ENCODE measurements at regions not wholly inside any gene's neighbourhood (a gene's known extent, or its start where the extent isn't known, plus 50 kb on each side); places are given as distances from the start of the nearest gene placed in this dataset.
A peak's percentile ranks its signal among the peaks of the same experiment; 100 is the strongest.

DNA sequence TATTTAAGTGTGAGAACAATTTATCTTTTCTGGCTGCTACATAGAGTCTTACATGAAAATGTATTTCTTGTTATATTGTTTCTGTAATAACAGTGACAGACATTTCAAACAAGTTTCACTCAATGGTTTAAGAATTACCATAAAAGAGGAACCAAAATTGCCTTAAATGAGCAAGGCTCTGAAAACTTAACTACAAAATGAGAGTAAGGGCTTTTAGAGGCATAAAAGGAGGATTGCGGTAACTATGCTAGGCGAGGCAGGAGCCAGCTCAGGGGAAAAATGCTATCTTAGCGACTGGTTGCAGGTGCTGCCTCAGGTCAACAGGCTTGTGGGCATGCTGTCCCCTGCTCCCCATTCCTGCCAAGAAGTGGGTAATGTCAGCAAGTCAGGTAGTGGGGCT is 81.7 kb upstream of the MSI2 start:
- intact Hi-C loops (cut with DNase I; ENCODE audit: low total_unique reads): no loop called here
- DNase-seq (ENCODE audit: low spot score in 2 of 2): no peak
- WGBS, 2 donors: 81 to 87% methylated on average over 3 of the region's 3 CpGs
- TF ChIP-seq, protein P1, sequence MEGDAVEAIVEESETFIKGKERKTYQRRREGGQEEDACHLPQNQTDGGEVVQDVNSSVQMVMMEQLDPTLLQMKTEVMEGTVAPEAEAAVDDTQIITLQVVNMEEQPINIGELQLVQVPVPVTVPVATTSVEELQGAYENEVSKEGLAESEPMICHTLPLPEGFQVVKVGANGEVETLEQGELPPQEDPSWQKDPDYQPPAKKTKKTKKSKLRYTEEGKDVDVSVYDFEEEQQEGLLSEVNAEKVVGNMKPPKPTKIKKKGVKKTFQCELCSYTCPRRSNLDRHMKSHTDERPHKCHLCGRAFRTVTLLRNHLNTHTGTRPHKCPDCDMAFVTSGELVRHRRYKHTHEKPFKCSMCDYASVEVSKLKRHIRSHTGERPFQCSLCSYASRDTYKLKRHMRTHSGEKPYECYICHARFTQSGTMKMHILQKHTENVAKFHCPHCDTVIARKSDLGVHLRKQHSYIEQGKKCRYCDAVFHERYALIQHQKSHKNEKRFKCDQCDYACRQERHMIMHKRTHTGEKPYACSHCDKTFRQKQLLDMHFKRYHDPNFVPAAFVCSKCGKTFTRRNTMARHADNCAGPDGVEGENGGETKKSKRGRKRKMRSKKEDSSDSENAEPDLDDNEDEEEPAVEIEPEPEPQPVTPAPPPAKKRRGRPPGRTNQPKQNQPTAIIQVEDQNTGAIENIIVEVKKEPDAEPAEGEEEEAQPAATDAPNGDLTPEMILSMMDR (IDR thresholded peaks at IDR 0.05): no peak
- TF ChIP-seq POLR2A (IDR thresholded peaks at IDR 0.05): no peak
- no peak overlapping the region for H3K4me3 ChIP-seq (ENCODE audit: low read depth, poor library complexity, severe bottlenecking)

GRCh38 chr17:57178839-57179238 is 77.5 kb upstream of the MSI2 start:
- TF ChIP-seq, protein P1 (IDR thresholded peaks at IDR 0.05): no peak
- TF ChIP-seq POLR2A (IDR thresholded peaks at IDR 0.05): no peak
- intact Hi-C loops (cut with DNase I; ENCODE audit: low total_unique reads): no loop called here
- 90 to 92% methylated on average over 4 of the region's 4 CpGs for WGBS, 2 donors
- no peak for DNase-seq (ENCODE audit: low spot score in 2 of 2)
- no peak overlapping the region for H3K4me3 ChIP-seq (ENCODE audit: low read depth, poor library complexity, severe bottlenecking)

GRCh38 chr17:57182621-57183020 is 73.7 kb upstream of the MSI2 start:
- TF ChIP-seq, protein P1 (IDR thresholded peaks at IDR 0.05): no peak
- no peak for TF ChIP-seq POLR2A (IDR thresholded peaks at IDR 0.05)
- H3K4me3 ChIP-seq (ENCODE audit: low read depth, poor library complexity, severe bottlenecking): no peak overlapping the region
- intact Hi-C loops (cut with DNase I; ENCODE audit: low total_unique reads): no loop called here
- peak in 1 of 2 donors; percentile 3 for DNase-seq (ENCODE audit: low spot score in 2 of 2)

DNA sequence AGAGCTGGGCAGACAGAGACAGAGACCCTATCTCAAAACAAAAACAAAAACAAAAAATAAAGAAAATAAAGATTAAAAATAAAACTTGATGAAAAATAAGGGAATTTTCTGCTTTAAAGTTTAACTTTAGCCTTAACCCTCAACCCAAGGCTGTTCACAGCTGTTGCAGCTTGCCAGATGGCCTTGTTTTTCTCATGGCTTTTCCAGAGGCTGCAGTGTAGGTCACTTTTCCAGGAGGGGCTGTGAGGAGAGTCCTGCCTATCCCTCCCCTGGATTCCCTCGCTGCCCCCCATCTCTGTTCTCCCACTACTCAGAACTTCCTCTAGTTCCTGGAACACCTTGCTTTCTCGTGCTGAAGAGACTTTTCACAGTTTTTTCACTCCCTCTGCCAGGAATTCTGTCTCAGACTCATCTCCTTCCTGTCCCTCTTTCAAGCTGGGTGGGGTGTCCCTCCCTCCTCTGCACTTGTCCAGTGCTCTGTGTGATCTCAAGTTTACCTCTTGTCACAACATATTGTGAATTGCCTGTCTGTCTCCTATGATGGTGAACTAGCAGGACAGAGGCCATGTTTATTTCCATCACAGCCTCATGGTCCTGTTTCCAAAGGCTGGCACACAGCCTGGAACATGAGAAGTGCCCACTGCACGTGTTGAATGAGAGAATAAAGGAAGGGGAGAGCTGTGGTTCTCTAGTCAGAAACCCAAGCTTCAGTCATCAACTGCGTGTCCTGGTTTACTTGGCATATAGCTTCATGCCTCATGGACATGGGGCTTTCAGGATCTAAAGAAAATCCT is 69.9 kb upstream of the MSI2 start:
- no peak overlapping the region for H3K4me3 ChIP-seq (ENCODE audit: low read depth, poor library complexity, severe bottlenecking)
- TF ChIP-seq, protein P1 (IDR thresholded peaks at IDR 0.05): no peak
- no peak for TF ChIP-seq POLR2A (IDR thresholded peaks at IDR 0.05)
- intact Hi-C loops (cut with DNase I; ENCODE audit: low total_unique reads): no loop called here
- WGBS, 2 donors: 44 to 55% methylated on average over 4 of the region's 4 CpGs
- peak in 1 of 2 donors; percentile 17 for DNase-seq (ENCODE audit: low spot score in 2 of 2)

DNA sequence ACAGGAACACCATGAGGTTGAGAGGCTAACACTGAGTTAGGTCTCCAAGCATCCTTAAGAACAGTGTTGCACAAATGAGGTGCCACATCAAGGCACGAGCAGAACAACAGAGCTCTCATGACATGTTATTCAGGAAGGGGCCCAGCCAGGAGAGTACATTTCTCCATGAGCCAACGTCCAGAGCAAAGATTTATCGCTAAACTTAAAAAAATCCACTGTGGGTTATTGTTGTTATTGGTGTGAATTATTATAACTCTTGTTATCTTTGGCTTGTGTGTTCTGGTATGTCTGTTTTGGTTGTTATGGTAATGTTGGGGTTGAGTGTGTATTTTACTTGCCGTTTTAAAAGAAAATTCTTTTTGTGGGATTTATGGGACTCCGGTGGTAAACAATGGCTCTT is 68.9 kb upstream of the MSI2 start:
- no peak overlapping the region for H3K4me3 ChIP-seq (ENCODE audit: low read depth, poor library complexity, severe bottlenecking)

DNA sequence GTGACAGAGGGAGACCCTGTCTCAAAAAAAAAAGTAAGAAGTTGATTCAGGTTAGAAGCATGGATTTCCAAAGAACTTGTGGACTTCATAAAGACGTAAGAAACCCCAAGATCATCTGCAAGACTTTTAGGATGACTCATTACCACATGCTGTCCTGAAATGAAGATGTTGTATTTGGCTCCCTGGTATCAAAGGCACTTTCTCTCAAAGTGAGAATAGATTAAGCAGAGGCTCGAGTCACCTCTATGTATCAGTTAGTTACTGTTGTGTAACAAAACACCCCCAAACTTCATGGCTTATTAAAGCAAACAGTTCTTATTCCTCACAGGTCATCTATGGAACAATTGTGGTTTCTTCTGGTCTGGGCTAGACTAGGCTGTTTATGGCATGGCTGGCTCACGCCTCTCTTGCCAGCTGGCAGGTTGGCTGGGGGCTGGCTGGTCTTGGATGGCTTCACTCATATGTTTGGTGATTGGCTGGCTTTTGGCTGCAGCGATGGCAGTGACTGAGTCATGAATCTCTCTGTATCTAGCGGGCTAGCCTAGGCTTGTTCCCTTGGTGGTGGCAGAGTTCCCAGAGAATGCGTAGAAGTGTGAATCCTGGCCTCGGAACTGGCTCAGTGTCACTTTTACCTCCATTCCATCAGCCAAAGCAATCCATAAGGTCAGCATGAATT is 60.4 kb upstream of the MSI2 start:
- 59 to 71% methylated on average over 6 to 7 of the region's 7 CpGs for WGBS, 2 donors
- TF ChIP-seq, protein P1 (IDR thresholded peaks at IDR 0.05): no peak
- TF ChIP-seq POLR2A (IDR thresholded peaks at IDR 0.05): no peak
- no peak for DNase-seq (ENCODE audit: low spot score in 2 of 2)
- intact Hi-C loops (cut with DNase I; ENCODE audit: low total_unique reads): no loop called here
- H3K4me3 ChIP-seq (ENCODE audit: low read depth, poor library complexity, severe bottlenecking): no peak overlapping the region

More for the DNA sequence above, 68.9 kb upstream of the MSI2 start:
- DNase-seq (ENCODE audit: low spot score in 2 of 2): peak in 1 of 2 donors; percentile 17
- no peak for TF ChIP-seq POLR2A (IDR thresholded peaks at IDR 0.05)
- intact Hi-C loops (cut with DNase I; ENCODE audit: low total_unique reads): no loop called here
- WGBS, 2 donors: 78 to 86% methylated on average over 5 of the region's 5 CpGs

Measured in lower leg skin (tissue), 4 donors.